ENCODE measurements at regions not wholly inside any gene's neighbourhood (a gene's known extent, or its start where the extent isn't known, plus 50 kb on each side); places are given as distances from the start of the nearest gene placed in this dataset.

- TF ChIP-seq, protein P1, sequence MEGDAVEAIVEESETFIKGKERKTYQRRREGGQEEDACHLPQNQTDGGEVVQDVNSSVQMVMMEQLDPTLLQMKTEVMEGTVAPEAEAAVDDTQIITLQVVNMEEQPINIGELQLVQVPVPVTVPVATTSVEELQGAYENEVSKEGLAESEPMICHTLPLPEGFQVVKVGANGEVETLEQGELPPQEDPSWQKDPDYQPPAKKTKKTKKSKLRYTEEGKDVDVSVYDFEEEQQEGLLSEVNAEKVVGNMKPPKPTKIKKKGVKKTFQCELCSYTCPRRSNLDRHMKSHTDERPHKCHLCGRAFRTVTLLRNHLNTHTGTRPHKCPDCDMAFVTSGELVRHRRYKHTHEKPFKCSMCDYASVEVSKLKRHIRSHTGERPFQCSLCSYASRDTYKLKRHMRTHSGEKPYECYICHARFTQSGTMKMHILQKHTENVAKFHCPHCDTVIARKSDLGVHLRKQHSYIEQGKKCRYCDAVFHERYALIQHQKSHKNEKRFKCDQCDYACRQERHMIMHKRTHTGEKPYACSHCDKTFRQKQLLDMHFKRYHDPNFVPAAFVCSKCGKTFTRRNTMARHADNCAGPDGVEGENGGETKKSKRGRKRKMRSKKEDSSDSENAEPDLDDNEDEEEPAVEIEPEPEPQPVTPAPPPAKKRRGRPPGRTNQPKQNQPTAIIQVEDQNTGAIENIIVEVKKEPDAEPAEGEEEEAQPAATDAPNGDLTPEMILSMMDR (IDR thresholded peaks at IDR 0.05; ENCODE audit: low read length) = no peak
- no peak for TF ChIP-seq EZH2 (optimal IDR thresholded peaks at IDR 0.05; ENCODE audit: low read depth, low read length)
Observed at GRCh38 chr1:192453360-192453992, 122.1 kb upstream of the RGS1 start.

Data from MM.1S (cell line).